AG10803 (cell line): ENCODE measurements at regions not wholly inside any gene's neighbourhood (a gene's known extent, or its start where the extent isn't known, plus 50 kb on each side); places are given as distances from the start of the nearest gene placed in this dataset.

Experiments
- DNase-seq: peaks from one replicate; pipeline ENCODE4 v3.0.0; 2010; ENCODE audit warnings: low read depth
- H3K4me3 ChIP-seq: 2 replicates; pipeline ENCODE4 v1.5.1; 2011; ENCODE audit warnings: mild to moderate bottlenecking, low read length, control low read depth
- CTCF ChIP-seq: conservative IDR thresholded peaks from 2 replicates; pipeline ENCODE4 v1.5.1; 2011; ENCODE audit warnings: mild to moderate bottlenecking, low read length, control low read depth, inconsistent platforms

GRCh38 chr18:72410399-72410798, 133.7 kb downstream of the CBLN2 start:
- H3K4me3 ChIP-seq: no peak overlapping the region
- no peak for DNase-seq
- no peak for TF ChIP-seq CTCF

- DNase-seq: no peak
- no peak overlapping the region for H3K4me3 ChIP-seq
- TF ChIP-seq CTCF: no peak
These were observed 134.2 kb downstream of the CBLN2 start for GRCh38 chr18:72409903-72410302.

- no peak for TF ChIP-seq CTCF
- no peak overlapping the region for H3K4me3 ChIP-seq
- no peak for DNase-seq
These were observed 137.1 kb downstream of the CBLN2 start for GRCh38 chr18:72407048-72407447.

- TF ChIP-seq CTCF: no peak
- H3K4me3 ChIP-seq: no peak overlapping the region
- no peak for DNase-seq
These were observed 152.2 kb downstream of the CBLN2 start for GRCh38 chr18:72391951-72392350.

GRCh38 chr18:72391427-72391826, 152.7 kb downstream of the CBLN2 start:
- DNase-seq: no peak
- no peak for TF ChIP-seq CTCF
- no peak overlapping the region for H3K4me3 ChIP-seq

GRCh38 chr18:72378016-72378415, 166.1 kb downstream of the CBLN2 start:
- TF ChIP-seq CTCF: no peak
- DNase-seq: no peak
- H3K4me3 ChIP-seq: no peak overlapping the region

GRCh38 chr18:72376256-72376655, 167.9 kb downstream of the CBLN2 start:
- DNase-seq: no peak

More at GRCh38 chr18:72376256-72376655, 167.9 kb downstream of the CBLN2 start:
- TF ChIP-seq CTCF: no peak
- no peak overlapping the region for H3K4me3 ChIP-seq
